Erythroblast (primary cell): ENCODE measurements at regions not wholly inside any gene's neighbourhood (a gene's known extent, or its start where the extent isn't known, plus 50 kb on each side); places are given as distances from the start of the nearest gene placed in this dataset.

Experiments used
- DNase-seq, 2 experiments: peaks; one replicate each; lab custom pipeline; 2025; lab: John Stamatoyannopoulos, UW
- GATA1 ChIP-seq: IDR thresholded peaks from 2 replicates; pipeline ENCODE4 v1.6.1; 2011; ENCODE audit warnings: low read depth, mild to moderate bottlenecking, control low read depth, low read length, moderate library complexity
- POLR2A ChIP-seq: IDR thresholded peaks from 2 replicates; pipeline ENCODE4 v1.6.1; 2011; ENCODE audit warnings: mild to moderate bottlenecking, low read length

DNA sequence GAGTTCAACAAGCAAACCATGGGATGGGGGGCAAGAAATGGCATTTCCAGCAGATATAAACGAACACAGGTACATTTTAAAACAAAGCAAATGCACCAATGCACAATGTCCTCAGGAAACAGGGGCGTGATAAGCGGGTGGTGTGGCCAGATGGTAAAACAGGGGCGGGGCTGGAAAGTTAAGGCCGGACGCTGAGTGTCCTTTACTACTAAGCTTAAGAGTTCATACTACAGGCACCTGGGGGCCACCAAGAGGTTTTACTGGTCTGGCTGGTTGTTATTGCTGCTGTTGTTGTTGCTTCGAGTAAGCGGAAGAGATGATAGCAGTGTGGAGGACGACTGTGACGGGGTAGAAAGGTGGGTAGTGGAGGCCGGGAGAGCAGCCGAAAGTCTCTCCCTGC is 99.8 kb downstream of the ATPSCKMT start:
- TF ChIP-seq POLR2A: no peak
- TF ChIP-seq GATA1: no peak
- no peak for DNase-seq

- TF ChIP-seq POLR2A: no peak
- no peak for TF ChIP-seq GATA1
- peak in 1 of 2 experiments; percentile 9 for DNase-seq
These were observed 103.7 kb downstream of the ATPSCKMT start for GRCh38 chr5:10145923-10146401.

GRCh38 chr5:10144040-10144439 is 105.6 kb downstream of the ATPSCKMT start:
- TF ChIP-seq POLR2A (no peak), GATA1 (no peak)
- DNase-seq: no peak

DNA sequence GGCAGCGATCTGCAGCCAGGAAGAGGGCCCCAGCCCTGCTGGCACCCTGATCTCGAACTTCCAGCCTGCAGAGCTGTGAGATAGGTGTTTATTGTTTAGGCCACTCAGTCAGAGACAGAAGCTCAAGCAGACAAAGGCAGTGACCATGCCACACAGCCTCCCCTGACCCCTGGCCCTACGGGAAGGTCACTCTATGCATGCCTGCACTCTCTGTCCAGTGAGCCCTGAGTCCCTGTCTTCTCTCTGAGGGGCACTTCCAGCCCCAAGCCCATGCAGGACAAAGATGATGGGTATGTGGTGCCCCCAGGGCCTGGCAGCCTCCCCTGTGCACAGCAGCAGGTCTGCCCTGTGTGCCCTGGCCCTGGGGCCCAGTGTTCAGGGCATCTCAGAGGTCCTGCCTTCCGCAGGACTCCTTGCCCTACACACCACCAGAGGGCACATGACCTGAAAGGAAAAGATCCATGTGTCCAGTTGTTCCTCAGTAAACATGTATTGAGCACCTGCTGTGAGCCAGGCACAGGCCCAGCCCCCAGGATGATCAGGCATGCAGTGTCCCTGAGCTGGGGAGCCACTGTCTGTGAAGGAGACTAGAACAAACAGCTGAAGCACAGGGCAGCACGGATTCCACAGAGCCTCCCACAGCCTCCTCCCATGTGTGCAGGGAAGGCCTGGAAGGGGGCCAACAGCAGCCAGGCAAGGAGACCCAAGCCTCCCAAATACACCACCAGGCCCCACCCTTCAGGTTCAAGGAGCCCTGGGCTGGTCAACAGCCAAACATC is 109.3 kb downstream of the ATPSCKMT start:
- TF ChIP-seq GATA1 (no peak), POLR2A (no peak)

DNA sequence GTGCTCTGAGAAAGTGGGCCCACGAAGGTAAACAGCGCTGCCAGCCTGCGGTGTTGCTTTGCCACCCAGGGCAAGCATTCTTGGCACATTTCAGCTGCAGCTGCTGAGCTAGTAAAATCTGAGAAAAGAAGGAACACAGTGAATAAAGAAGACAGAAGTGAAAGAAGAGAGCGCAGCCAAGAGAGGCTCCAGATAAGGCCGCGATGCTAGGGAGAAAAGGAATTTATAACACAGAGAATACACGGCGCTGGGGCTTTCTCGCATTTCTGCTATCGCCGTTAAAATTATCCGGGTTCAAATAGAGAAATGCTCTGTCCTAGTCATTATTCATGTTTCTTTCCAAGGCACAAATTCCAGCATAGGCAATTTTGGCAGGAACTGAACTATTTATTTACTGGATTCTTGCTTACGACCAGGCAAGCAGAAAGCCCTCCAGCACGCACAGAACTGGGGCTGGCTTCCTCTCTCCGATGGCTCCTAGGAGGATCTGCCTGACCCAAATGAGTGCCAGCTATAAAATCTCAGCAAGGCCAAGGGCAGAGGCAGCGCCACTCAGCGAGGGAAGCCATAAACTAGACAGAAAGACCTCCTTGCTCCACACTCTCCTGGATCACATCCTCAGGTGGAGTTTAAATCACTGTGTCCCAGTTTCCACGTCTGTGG is 111.2 kb downstream of the ATPSCKMT start:
- TF ChIP-seq GATA1 (no peak), POLR2A (no peak)
- no peak for DNase-seq

More for the DNA sequence above, 109.3 kb downstream of the ATPSCKMT start:
- DNase-seq: peak in 1 of 2 experiments; percentile 21

GRCh38 chr5:10133830-10134229 is 115.9 kb downstream of the ATPSCKMT start:
- no peak for TF ChIP-seq GATA1
- no peak for TF ChIP-seq POLR2A
- no peak for DNase-seq

GRCh38 chr5:10130881-10131280 is 118.8 kb downstream of the ATPSCKMT start:
- TF ChIP-seq POLR2A (no peak), GATA1 (no peak)
- no peak for DNase-seq

DNA sequence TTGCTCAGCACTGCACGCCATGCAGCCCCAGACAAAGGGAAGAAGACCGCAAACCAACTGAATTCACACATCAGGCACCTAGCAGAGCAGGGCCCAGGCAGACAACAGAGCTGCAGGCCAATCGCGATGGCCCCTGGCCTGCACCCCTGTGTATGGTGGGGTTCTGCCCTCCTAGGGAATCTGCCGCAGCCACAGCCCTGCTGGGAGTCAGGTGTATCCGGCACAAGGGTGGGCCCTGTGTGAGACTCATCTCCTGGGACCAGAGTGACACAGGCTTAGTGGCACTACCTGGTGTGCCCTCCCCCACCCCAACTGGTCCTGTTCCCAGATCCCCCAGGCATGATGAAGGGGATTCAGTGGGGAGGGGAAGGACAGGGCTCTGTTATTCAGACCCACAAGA is 122.8 kb downstream of the ATPSCKMT start:
- TF ChIP-seq GATA1 (no peak), POLR2A (no peak)
- DNase-seq: no peak

GRCh38 chr5:10125116-10125515 is 124.6 kb downstream of the ATPSCKMT start:
- TF ChIP-seq POLR2A: no peak
- no peak for TF ChIP-seq GATA1
- DNase-seq: no peak

DNA sequence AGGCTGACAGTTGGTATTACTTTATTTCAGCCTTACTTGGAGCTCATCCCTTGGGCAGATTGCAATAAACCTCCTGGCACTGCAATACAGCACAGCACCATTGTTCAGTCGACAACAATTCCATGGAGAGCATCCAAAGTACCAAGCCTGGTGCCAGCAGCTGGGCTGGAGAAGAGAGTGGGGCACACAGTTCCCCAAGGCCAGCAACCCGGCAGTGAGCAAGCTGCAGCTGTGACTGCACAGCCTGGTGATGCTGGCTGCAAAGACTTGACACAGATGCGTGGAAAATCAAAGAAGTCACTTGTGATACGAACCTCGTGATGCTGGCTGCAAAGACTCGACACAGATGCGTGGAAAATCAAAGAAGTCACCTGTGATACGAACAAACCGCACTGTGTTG is 125.4 kb downstream of the ATPSCKMT start:
- DNase-seq: no peak
- TF ChIP-seq GATA1: no peak
- no peak for TF ChIP-seq POLR2A

- no peak for DNase-seq
- TF ChIP-seq GATA1 (no peak), POLR2A (no peak)
These were observed 126.3 kb downstream of the ATPSCKMT start for GRCh38 chr5:10123254-10123989.

GRCh38 chr5:10122076-10122726 is 127.5 kb downstream of the ATPSCKMT start:
- TF ChIP-seq GATA1 (no peak), POLR2A (no peak)
- DNase-seq: no peak

- no peak for TF ChIP-seq GATA1
- no peak for TF ChIP-seq POLR2A
- DNase-seq: no peak
These were observed 128.8 kb downstream of the ATPSCKMT start for GRCh38 chr5:10120934-10121333.
